CD4-positive, alpha-beta T cell (primary cell): ENCODE measurements at regions not wholly inside any gene's neighbourhood (a gene's known extent, or its start where the extent isn't known, plus 50 kb on each side); places are given as distances from the start of the nearest gene placed in this dataset.

Experiments used
- ATAC-seq: fragments of 200-7000 bp; cut with Tn5 transposase; one replicate; pipeline ENCODE4 v1.10.0; 2022; ENCODE audit warnings: mild to moderate bottlenecking; ENCODE audit not compliant: poor library complexity
- CTCF ChIA-PET: fragments of 350-600 bp; sonication (Branson Sonifier 250); formaldehyde crosslinking; loops from one replicate; lab custom pipeline; 2021; ENCODE audit warnings: antibody characterized with exemption, inconsistent platforms; lab: Charles Lee
- POLR2A ChIA-PET: fragments of 350-600 bp; sonication (Branson Sonifier 250); formaldehyde crosslinking; loops from one replicate; lab custom pipeline; 2021; ENCODE audit warnings: antibody characterized with exemption, inconsistent platforms; lab: Charles Lee
- DNase-seq, 14 experiments: peaks; one replicate each; pipeline ENCODE4 v3.0.0-alpha.2; 2013 to 2020; ENCODE audit warnings: mixed read lengths in 2 of 14
- H3K27ac ChIP-seq, 2 donors: one replicate each; pipeline versions ENCODE4 v1.5.1 to v1.7.0; 2013; ENCODE audit warnings: low read length in 2 of 2, low read depth in 1 of 2, mild to moderate bottlenecking in 1 of 2
- H3K27me3 ChIP-seq, 2 experiments: 1 replicate in 1 of 2; 2 replicates in 1 of 2; pipeline versions ENCODE4 v1.6.1 to v1.7.0; 2013; ENCODE audit warnings: low read length in 2 of 2, control low read depth in 1 of 2, mild to moderate bottlenecking in 1 of 2, moderate library complexity in 1 of 2; ENCODE audit not compliant: insufficient read depth in 2 of 2, control insufficient read depth in 1 of 2
- H3K36me3 ChIP-seq: one replicate; pipeline ENCODE4 v1.6.1; 2013; ENCODE audit warnings: low read length, control low read depth; ENCODE audit not compliant: insufficient read depth
- H3K4me1 ChIP-seq: one replicate; pipeline ENCODE4 v1.6.1; 2013; ENCODE audit warnings: low read length, control low read depth; ENCODE audit not compliant: insufficient read depth
- H3K4me3 ChIP-seq: one replicate; pipeline ENCODE4 v1.5.1; 2013; ENCODE audit warnings: mild to moderate bottlenecking, low read length, moderate library complexity
- H3K9me3 ChIP-seq, 2 experiments: 1 replicate in 1 of 2; 2 replicates in 1 of 2; pipeline versions ENCODE4 v1.6.1 to v1.7.0; 2013; ENCODE audit warnings: low read length in 2 of 2, mild to moderate bottlenecking in 2 of 2, control low read depth in 1 of 2, moderate library complexity in 1 of 2; ENCODE audit not compliant: control insufficient read depth in 1 of 2, insufficient read depth in 1 of 2
- H3K27ac Mint-ChIP-seq: one replicate; pipeline ENCODE4 v1.8.0; 2020; ENCODE audit warnings: mixed read lengths
- H3K27me3 Mint-ChIP-seq: one replicate; pipeline ENCODE4 v1.8.0; 2021; ENCODE audit warnings: mixed read lengths
- H3K36me3 Mint-ChIP-seq: one replicate; pipeline ENCODE4 v1.8.0; 2021; ENCODE audit warnings: low read depth, mixed read lengths
- H3K4me1 Mint-ChIP-seq: one replicate; pipeline ENCODE4 v1.8.0; 2021; ENCODE audit warnings: low read depth, mixed read lengths
- H3K4me3 Mint-ChIP-seq: one replicate; pipeline ENCODE4 v1.8.0; 2020; ENCODE audit warnings: mild to moderate bottlenecking, mixed read lengths
- H3K9me3 Mint-ChIP-seq: one replicate; pipeline ENCODE4 v1.8.0; 2020; ENCODE audit warnings: mixed read lengths
- intact Hi-C, 2 experiments: fragments of 100-400 bp; cut with DNase I in 1 of 2; cut with micrococcal nuclease in 1 of 2; formaldehyde crosslinking; loops; one replicate each; pipeline versions ENCODE4 v1.15.1 to v1.9.0; 2023 to 2025; cut with DNase I, micrococcal nuclease
- TF ChIP-seq, protein P1 (sequence below): fragments of 200-600 bp; IDR thresholded peaks from one replicate; pipeline ENCODE4 v1.8.0; 2022; ENCODE audit warnings: antibody characterized with exemption, mild to moderate bottlenecking

DNA sequence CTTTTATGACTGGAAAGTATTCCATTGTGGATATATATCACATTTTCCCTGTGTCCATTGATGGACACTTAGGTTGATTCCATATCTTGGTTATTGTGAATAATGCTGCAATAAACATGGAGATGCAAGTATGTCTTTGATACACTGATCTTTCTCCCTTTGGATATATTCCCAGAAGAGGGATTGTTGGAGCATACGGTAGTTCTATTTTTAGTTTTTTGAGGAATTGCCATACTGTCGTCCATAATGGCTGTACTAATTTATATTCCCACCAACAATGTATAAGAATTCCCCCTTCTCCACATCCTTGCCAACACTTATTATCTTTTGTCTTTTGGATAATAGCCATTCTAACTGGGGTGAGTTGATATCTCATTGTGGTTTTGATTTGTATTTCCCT, 54.9 kb upstream of the PITX1 start:
- TF ChIP-seq, protein P1, sequence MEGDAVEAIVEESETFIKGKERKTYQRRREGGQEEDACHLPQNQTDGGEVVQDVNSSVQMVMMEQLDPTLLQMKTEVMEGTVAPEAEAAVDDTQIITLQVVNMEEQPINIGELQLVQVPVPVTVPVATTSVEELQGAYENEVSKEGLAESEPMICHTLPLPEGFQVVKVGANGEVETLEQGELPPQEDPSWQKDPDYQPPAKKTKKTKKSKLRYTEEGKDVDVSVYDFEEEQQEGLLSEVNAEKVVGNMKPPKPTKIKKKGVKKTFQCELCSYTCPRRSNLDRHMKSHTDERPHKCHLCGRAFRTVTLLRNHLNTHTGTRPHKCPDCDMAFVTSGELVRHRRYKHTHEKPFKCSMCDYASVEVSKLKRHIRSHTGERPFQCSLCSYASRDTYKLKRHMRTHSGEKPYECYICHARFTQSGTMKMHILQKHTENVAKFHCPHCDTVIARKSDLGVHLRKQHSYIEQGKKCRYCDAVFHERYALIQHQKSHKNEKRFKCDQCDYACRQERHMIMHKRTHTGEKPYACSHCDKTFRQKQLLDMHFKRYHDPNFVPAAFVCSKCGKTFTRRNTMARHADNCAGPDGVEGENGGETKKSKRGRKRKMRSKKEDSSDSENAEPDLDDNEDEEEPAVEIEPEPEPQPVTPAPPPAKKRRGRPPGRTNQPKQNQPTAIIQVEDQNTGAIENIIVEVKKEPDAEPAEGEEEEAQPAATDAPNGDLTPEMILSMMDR: no peak
- no peak overlapping the region for H3K4me3 ChIP-seq
- no peaks in the 10 kb centered on the region for H3K4me1 ChIP-seq
- peaks cover 0 to 8% of the 10 kb centered on the region in 2 experiments for H3K9me3 ChIP-seq
- Mint-ChIP-seq H3K4me1 (no peaks in the 10 kb centered on the region), H3K27me3 (peaks cover 37% of the 10 kb centered on the region), H3K4me3 (no peak overlapping the region), H3K9me3 (no peaks in the 10 kb centered on the region), H3K27ac (no peak overlapping the region), H3K36me3 (no peaks in the 10 kb centered on the region)
- no peaks in the 10 kb centered on the region for H3K36me3 ChIP-seq
- ATAC-seq (no peak), DNase-seq (no peak)
- ChIA-PET POLR2A (no interaction called here), CTCF (no interaction called here)
- H3K27me3 ChIP-seq: peaks cover 0 to 11% of the 10 kb centered on the region in 2 experiments
- no peak overlapping the region for H3K27ac ChIP-seq
- intact Hi-C loops: no loop called here

DNA sequence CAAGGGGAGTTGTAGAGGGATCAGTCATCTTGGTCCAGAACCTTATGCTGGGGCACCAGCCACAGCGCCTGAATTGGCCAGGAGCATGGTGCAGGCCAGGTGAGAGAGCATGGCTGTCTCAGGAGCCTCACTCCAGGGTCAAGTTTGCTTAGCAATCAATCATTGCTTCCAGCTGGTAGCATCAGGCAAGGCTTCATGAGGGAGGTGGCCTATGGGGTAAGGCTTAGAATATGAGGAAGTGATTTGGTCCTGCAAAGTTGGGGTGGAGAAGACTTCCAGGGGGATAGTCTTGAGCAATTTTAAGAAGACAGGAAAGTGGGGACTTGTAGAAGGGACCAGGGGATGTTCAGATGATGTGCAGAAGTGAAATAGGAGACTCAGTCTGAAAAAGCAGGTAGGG, 53.9 kb upstream of the PITX1 start:
- no peak overlapping the region for H3K4me3 Mint-ChIP-seq
- Histone ChIP-seq H3K36me3 (no peaks in the 10 kb centered on the region), H3K4me1 (no peaks in the 10 kb centered on the region), H3K4me3 (no peak overlapping the region), H3K27me3 (peaks cover 0 to 11% of the 10 kb centered on the region in 2 experiments), H3K27ac (no peak overlapping the region), H3K9me3 (peaks cover 0 to 8% of the 10 kb centered on the region in 2 experiments)
- ChIA-PET CTCF (no interaction called here), POLR2A (no interaction called here)
- intact Hi-C loops: no loop called here
- H3K36me3 Mint-ChIP-seq: no peaks in the 10 kb centered on the region
- H3K27me3 Mint-ChIP-seq: peaks cover 38% of the 10 kb centered on the region
- no peak for ATAC-seq
- H3K9me3 Mint-ChIP-seq: no peaks in the 10 kb centered on the region
- no peak for DNase-seq
- no peaks in the 10 kb centered on the region for H3K4me1 Mint-ChIP-seq
- TF ChIP-seq, protein P1: no peak
- H3K27ac Mint-ChIP-seq: no peak overlapping the region

DNA sequence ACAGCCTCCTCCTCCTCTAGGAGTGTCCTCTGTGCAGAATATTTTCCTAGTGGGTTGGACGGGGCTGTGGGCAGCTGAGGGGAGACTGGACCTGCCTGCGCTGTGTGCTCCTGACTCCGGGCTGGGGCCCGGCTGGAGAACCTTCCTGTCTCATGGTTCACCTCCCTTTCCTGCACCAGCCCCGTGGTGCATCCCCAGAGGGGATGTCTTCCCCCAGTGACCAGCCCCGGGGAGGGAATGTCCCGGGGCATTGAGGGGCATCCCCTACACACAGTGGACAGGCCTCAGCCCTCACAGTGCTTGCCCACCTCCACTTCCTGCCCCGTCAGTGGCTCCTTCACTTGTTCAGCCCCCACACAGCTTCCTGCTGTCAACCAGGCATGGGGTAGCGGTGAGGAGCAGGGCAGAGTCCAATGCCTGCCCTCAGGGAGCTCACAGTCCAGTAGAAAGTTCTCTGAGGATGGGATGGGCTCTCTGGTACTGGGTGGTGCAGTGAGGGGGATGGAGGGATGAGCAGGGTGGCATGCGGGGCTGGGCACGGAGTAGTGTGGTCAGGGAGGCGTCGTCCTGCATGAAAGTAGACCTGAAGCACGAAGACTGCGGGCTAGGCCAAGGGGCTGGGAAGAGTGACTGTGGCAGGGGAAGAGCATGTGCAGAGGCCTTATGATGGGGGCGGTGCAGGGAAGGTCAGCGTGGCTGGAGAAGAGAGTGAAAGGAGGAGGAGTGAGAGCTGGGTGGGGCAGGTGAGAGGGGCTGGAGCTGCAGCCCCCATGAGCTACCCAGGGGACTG, 52.1 kb upstream of the PITX1 start:
- H3K9me3 Mint-ChIP-seq: no peaks in the 10 kb centered on the region
- TF ChIP-seq, protein P1: no peak
- no peak for DNase-seq
- Histone ChIP-seq H3K27ac (no peak overlapping the region), H3K9me3 (peaks cover 0 to 8% of the 10 kb centered on the region in 2 experiments), H3K27me3 (peaks cover 0 to 11% of the 10 kb centered on the region in 2 experiments), H3K36me3 (no peaks in the 10 kb centered on the region), H3K4me3 (no peak overlapping the region), H3K4me1 (no peaks in the 10 kb centered on the region)
- H3K36me3 Mint-ChIP-seq: no peaks in the 10 kb centered on the region
- intact Hi-C loops: no loop called here
- ChIA-PET POLR2A (no interaction called here), CTCF (no interaction called here)
- H3K27me3 Mint-ChIP-seq: peaks cover 38% of the 10 kb centered on the region
- H3K27ac Mint-ChIP-seq: no peak overlapping the region
- ATAC-seq: no peak
- H3K4me3 Mint-ChIP-seq: no peak overlapping the region
- no peaks in the 10 kb centered on the region for H3K4me1 Mint-ChIP-seq
